KBM-7 (cell line): ENCODE measurements at regions not wholly inside any gene's neighbourhood (a gene's known extent, or its start where the extent isn't known, plus 50 kb on each side); places are given as distances from the start of the nearest gene placed in this dataset.

Source experiments
- DNase-seq: peaks from one replicate; pipeline ENCODE4 v3.0.0-alpha.2; 2015
- in situ Hi-C: fragments of 300-500 bp; cut with MboI; formaldehyde crosslinking; loops from 2 replicates; pipeline ENCODE4 v1.14.3; 2020; ENCODE audit warnings: low sequenced_read_pairs, low pct_unique_long_range_greater_than_20kb, mixed read lengths

GRCh38 chr7:54637712-54638396 is 95.7 kb downstream of the VSTM2A start:
- no peak for DNase-seq

GRCh38 chr7:54632696-54633095 is 90.5 kb downstream of the VSTM2A start:
- in situ Hi-C loops, result no loop called here
- no peak for DNase-seq

More at GRCh38 chr7:54637712-54638396, 95.7 kb downstream of the VSTM2A start:
- in situ Hi-C loops, result no loop called here

- DNase-seq, result no peak
- in situ Hi-C loops, result no loop called here
Measured at GRCh38 chr7:54629771-54630170, 87.6 kb downstream of the VSTM2A start.

GRCh38 chr7:54622696-54623309 is 80.6 kb downstream of the VSTM2A start:
- DNase-seq, result no peak
- in situ Hi-C loops, result no loop called here
